PC-9 (cell line): ENCODE measurements at regions not wholly inside any gene's neighbourhood (a gene's known extent, or its start where the extent isn't known, plus 50 kb on each side); places are given as distances from the start of the nearest gene placed in this dataset.

Experiments
- CTCF ChIP-seq: fragments of 200-600 bp; sonication (generic); conservative IDR thresholded peaks from 2 replicates; pipeline ENCODE4 v1.6.1; 2017; ENCODE audit warnings: mixed run types, antibody characterized with exemption, mild to moderate bottlenecking, moderate library complexity
- EZH2 ChIP-seq: fragments of 200-600 bp; sonication (generic); IDR thresholded peaks from 2 replicates; pipeline ENCODE4 v1.8.0; 2017; ENCODE audit warnings: antibody characterized with exemption, low read depth

GRCh38 chr15:54850101-54850500 is 346.6 kb downstream of the RSL24D1 start:
- no peak for TF ChIP-seq EZH2
- no peak for TF ChIP-seq CTCF
